HG03457 (cell line): ENCODE measurements at regions not wholly inside any gene's neighbourhood (a gene's known extent, or its start where the extent isn't known, plus 50 kb on each side); places are given as distances from the start of the nearest gene placed in this dataset.
"Not testable (repeated sequence)": the region's sequence is repeated elsewhere in the genome, so short reads cannot be mapped to it uniquely, and the experiment has no call there.

ENCODE experiments used
- ATAC-seq: cut with Tn5 transposase; IDR thresholded peaks from one replicate; pipeline ENCODE4 v1.9.1; 2021; ENCODE audit warnings: moderate number of reproducible peaks; ENCODE audit not compliant: unreplicated experiment

DNA sequence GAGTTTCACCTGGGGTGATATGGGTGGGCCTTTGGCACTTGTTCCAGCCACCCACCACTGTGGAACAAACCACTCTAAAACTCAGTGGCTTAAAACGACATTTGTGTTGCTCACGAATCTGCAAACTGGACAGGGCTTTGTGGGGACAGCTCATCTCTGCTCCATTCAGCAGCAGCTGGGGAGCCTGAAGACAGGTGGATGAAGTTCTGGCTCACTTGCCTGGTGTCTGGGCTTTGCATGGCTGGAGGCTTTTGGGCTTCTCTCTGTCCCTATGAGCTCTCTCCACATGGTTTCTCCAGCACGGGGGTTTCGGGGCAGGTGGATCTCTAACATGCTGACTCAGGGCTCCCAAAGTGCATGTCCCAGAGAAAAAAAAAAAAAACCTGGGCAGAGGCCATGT lies 93.0 kb upstream of the GLI2 start:
- ATAC-seq: no peak

- no peak for ATAC-seq
Observed at GRCh38 chr2:120646994-120647393, 88.7 kb upstream of the GLI2 start.

DNA sequence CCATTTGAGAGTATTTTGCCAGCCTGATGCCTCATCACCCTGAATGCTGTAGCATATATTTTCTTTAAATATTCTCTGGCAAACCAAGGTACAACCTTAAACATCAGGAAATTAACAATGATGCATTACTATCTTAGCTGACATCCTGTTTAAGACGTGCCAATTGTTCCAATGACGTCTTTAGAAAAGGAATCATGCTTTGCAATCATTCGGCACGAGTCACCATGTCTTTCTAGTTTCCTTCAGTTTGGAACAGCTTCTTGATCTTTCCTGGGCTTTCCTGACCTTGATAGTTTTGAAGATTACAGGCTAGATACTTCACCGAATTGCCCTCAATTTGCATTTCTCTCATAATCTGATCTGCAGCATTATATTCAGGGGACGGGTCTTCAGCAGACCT lies 88.2 kb upstream of the GLI2 start:
- ATAC-seq: no peak

GRCh38 chr2:120649381-120649780 lies 86.3 kb upstream of the GLI2 start:
- ATAC-seq: not testable (repeated sequence)

GRCh38 chr2:120650022-120650644 lies 85.5 kb upstream of the GLI2 start:
- no peak for ATAC-seq

GRCh38 chr2:120651818-120652217 lies 83.8 kb upstream of the GLI2 start:
- no peak for ATAC-seq

- no peak for ATAC-seq
Observed at GRCh38 chr2:120653046-120653445, 82.6 kb upstream of the GLI2 start.

- ATAC-seq: no peak
Observed at GRCh38 chr2:120653871-120654270, 81.8 kb upstream of the GLI2 start.

GRCh38 chr2:120654381-120655134 lies 81.1 kb upstream of the GLI2 start:
- no peak for ATAC-seq

DNA sequence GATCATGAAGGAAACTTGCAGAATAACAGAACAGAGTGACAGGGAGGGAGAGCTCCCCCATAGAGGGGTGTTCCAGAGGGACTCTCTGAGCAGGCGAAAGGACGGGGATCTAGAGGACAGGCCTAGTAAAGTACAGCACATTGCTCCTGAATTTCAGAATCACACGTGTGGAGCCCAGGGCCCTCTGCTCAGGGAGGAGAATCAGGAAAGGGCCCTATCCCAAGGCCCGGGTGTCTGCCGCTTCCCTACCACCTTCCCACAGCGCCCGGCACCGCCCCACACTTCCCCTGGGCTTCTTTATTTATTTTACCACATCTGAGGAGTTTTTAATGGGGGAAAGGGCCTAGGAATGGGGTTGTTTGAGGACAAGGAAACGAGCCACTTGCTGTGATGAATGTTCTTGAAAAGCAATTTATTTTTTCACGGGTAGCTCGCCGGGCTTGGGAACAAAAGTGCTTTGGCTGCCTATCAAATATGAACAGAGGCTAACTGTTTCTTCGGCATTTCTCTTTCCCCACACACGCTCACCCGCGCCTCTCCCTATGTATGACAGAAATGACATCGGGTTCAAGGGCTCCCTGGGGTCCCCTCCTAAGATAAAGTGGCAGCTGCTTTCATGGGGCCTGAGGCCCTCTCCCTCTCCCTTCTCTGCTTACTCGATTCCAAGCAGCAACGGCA lies 79.3 kb upstream of the GLI2 start:
- ATAC-seq: no peak

GRCh38 chr2:120658042-120658769 lies 77.5 kb upstream of the GLI2 start:
- ATAC-seq: no peak

DNA sequence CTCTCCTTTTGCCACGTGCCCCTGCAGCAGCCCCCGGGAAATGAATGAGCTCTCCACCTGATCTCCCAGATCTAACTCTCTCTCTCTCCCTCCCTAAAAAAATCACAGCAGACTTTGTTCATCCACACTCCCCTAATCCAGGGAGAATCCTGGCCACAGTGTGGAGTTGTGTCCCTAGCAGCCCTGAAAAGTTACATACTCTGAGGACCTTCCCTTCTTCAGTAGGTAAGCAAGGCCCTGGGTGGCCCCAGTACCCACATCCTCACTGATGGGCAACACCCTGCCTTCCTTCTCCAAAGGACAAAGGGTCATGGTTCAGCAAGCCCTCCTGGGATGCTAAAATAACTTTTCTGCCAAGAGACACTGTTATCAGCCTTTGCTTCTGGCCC lies 76.9 kb upstream of the GLI2 start:
- no peak for ATAC-seq

DNA sequence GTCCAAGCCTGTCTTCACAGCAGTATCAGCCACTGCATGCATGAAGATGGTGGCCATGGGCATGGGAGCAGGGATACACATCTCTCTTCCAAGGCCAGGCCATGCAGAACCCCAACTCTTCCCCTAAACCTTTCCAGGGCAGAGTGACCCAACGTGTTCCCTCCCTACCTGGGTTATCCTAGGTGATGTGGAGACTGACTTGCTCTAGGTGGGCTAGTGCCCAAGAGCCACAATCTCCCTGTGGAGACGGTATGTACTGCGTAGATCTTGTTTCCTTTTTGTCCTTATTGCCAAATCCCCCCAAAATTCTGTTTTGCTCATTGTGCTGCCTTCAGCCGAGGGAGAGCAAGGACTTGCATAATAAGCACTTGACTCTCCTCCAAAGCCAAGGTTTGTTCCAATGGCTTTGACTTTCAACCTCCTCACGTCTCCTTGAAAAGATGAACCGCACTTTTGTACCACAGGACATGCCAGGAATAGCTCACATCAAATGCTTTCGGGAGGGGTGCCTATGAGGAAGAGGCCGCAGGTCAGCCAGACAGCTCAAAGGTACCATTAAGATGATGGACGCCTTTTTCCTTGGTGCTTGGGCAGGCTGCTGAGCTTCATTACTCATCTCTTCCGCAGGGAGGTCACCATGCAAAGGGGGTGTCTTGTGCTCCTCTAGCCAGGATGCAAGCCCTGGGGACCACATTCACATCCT lies 76.2 kb upstream of the GLI2 start:
- ATAC-seq: no peak

DNA sequence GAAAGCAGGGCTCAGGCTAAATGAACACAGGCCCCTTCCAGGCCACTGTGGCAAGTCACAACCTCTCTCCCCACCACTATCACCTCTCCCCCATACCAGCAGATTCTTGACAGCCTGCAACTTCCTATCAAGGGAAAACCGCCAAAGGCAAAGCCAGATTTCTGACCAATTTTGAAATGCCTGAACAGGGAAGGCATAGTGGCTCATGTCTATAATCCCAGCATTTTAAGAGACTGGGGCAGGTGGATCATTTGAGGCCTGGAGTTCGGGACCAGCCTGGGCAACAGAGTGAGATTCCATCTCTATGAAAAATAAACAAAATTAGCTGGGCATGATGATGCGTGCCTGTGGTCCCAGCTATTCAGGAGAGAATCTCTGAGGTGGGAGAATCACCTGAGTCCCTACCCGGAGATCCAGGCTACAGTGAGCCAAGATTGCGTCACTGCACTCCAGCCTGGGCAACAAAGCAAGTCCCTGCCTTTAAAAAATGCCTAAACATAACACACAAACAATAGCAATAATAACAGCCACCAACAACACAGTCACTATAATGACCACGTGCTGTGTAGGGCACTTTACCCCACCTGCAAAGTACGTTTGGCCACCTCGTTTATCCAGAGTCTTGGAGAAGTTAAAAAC lies 75.5 kb upstream of the GLI2 start:
- no peak for ATAC-seq

GRCh38 chr2:120660771-120661459 lies 74.8 kb upstream of the GLI2 start:
- ATAC-seq: no peak

GRCh38 chr2:120661551-120661950 lies 74.1 kb upstream of the GLI2 start:
- no peak for ATAC-seq

DNA sequence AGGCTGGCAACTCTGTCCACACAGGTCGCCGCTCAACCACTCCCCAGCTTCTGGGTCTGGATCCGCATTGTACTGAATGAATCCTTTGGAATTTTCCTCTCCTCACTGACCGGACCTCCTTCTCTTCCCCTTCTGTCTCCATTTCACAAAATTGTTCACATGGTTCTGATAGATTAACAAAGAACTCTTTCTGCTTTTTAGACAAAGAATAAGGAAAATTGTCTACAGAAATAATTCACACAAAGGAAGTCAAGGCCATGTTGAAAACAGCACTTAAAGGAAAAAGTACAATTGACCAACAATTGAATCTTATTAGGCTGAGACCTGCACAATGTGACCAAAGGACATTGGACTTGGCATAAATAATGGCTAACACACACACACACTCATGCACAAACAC lies 73.6 kb upstream of the GLI2 start:
- ATAC-seq: no peak

DNA sequence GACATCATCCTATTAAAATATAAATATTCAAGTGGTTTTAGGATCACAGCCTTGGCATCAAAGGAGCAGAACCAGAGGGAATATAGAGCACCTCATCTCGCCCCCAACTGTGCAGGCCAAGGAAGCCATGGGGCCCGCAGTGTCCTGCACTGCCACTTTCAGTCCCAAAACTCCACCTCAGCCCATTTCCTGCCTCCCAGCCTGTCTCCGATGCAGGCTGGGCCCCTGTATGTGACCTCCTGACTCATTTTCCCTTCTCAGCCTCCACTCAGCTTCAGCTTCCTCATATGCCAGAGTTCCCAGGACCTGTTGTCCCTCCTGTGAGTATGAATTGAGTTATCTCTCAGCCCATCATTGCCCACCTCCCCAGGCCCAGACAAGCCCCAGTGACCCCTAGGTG lies 72.9 kb upstream of the GLI2 start:
- ATAC-seq: no peak

DNA sequence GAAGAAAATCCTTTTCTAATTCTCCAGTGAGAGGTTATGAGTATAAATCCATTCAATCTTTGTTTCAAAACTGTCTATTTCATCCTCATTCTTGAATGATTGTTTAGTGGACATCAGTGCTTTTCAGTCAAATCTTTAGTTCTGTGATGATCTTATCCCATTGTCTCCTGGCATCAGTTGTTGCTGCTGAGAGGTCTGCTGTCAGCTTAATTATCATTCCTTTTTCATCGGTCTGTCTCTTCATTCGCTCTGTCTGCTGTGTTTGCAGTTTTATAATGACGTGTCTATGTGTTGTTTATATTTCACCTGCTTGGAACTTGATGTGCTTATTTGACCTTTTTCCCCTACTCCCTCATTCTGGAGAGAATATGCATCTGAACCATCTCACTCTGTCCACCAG lies 69.2 kb upstream of the GLI2 start:
- no peak for ATAC-seq

GRCh38 chr2:120667981-120668380 lies 67.7 kb upstream of the GLI2 start:
- ATAC-seq: no peak
